ENCODE measurements at regions not wholly inside any gene's neighbourhood (a gene's known extent, or its start where the extent isn't known, plus 50 kb on each side); places are given as distances from the start of the nearest gene placed in this dataset.

DNA sequence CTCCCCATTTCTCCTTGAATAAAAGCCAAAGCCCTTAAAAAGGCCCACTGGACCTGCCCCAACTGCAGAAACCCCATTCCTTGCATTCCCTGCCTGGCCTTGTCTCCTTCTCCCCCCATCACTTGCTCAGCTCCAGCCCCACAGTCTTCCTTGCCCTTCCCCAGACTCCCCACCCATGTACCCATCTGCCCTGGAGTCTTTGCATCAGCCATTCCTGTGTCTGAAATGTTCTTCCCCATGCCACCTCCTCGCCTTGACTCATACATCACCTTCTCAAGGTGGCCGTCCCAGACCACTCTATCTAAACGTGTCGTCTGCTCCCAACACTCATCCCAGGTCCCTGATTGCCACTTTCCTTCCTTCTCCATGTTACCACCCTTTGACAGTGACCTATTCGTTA lies 77.4 kb upstream of the SHANK2 start:
- 31% methylated on average over 5 of the region's 5 CpGs for WGBS (ENCODE audit: low lambda C conversion rate)
- Histone ChIP-seq H3K27ac (ENCODE audit: low read depth in 2 of 2, low read length in 1 of 2) (no peak overlapping the region), H2AFZ (ENCODE audit: low read depth) (no peak overlapping the region), H3K9ac (no peak overlapping the region), H3K79me2 (ENCODE audit: insufficient read depth) (no peaks in the 10 kb centered on the region), H3K4me2 (no peak overlapping the region), H3K4me1 (ENCODE audit: control insufficient read depth in 1 of 2, insufficient read depth in 2 of 2, low read depth in 1 of 2, low read length in 1 of 2) (no peaks in the 10 kb centered on the region), H3K36me3 (replicated peaks in 1 of 2; ENCODE audit: control insufficient read depth in 1 of 2, insufficient read depth in 2 of 2, low read length in 1 of 2) (no peaks in the 10 kb centered on the region), H3K27me3 (ENCODE audit: insufficient read depth) (no peaks in the 10 kb centered on the region), H3F3A (replicated peaks; ENCODE audit: insufficient read depth) (no peaks in the 10 kb centered on the region), H4K20me1 (ENCODE audit: insufficient read depth) (no peaks in the 10 kb centered on the region), H3K9me3 (no peaks in the 10 kb centered on the region), H3K9me2 (no peaks in the 10 kb centered on the region), H3K4me3 (ENCODE audit: low read depth in 2 of 2, low read length in 1 of 2) (no peak overlapping the region)
- POLR2A ChIA-PET: no interaction called here
- TF ChIP-seq, protein P1, sequence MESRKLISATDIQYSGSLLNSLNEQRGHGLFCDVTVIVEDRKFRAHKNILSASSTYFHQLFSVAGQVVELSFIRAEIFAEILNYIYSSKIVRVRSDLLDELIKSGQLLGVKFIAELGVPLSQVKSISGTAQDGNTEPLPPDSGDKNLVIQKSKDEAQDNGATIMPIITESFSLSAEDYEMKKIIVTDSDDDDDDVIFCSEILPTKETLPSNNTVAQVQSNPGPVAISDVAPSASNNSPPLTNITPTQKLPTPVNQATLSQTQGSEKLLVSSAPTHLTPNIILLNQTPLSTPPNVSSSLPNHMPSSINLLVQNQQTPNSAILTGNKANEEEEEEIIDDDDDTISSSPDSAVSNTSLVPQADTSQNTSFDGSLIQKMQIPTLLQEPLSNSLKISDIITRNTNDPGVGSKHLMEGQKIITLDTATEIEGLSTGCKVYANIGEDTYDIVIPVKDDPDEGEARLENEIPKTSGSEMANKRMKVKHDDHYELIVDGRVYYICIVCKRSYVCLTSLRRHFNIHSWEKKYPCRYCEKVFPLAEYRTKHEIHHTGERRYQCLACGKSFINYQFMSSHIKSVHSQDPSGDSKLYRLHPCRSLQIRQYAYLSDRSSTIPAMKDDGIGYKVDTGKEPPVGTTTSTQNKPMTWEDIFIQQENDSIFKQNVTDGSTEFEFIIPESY (IDR thresholded peaks at IDR 0.05; ENCODE audit: borderline replicate concordance, low read depth): no peak
- TF ChIP-seq NFIC (IDR thresholded peaks at IDR 0.05; ENCODE audit: borderline replicate concordance) (no peak), RCOR1 (IDR thresholded peaks at IDR 0.05; ENCODE audit: low read length) (no peak), YY1 (IDR thresholded peaks at IDR 0.05; ENCODE audit: low read depth) (no peak), FOXM1 (IDR thresholded peaks at IDR 0.05; ENCODE audit: low read depth) (no peak), NRF1 (IDR thresholded peaks at IDR 0.05; ENCODE audit: low read depth, low read length) (no peak), RXRA (IDR thresholded peaks at IDR 0.05; ENCODE audit: borderline replicate concordance, low read depth) (no peak), TCF12 (IDR thresholded peaks at IDR 0.05) (no peak), CHD2 (IDR thresholded peaks at IDR 0.05; ENCODE audit: low read length, partially characterized antibody) (no peak), RFX5 (IDR thresholded peaks at IDR 0.05; ENCODE audit: low read length) (no peak), GABPA (IDR thresholded peaks at IDR 0.05; ENCODE audit: low read depth) (no peak), FOXJ3 (CRISPR knock-in tag; IDR thresholded peaks at IDR 0.05) (no peak), SIN3A (IDR thresholded peaks at IDR 0.05; ENCODE audit: borderline replicate concordance, low read depth, low read length) (no peak), FOSL2 (IDR thresholded peaks at IDR 0.05; ENCODE audit: borderline replicate concordance, low read depth) (no peak)
- TF ChIP-seq, protein P2, sequence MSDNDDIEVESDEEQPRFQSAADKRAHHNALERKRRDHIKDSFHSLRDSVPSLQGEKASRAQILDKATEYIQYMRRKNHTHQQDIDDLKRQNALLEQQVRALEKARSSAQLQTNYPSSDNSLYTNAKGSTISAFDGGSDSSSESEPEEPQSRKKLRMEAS (IDR thresholded peaks at IDR 0.05; ENCODE audit: low read depth): no peak
- TF ChIP-seq, protein P3, sequence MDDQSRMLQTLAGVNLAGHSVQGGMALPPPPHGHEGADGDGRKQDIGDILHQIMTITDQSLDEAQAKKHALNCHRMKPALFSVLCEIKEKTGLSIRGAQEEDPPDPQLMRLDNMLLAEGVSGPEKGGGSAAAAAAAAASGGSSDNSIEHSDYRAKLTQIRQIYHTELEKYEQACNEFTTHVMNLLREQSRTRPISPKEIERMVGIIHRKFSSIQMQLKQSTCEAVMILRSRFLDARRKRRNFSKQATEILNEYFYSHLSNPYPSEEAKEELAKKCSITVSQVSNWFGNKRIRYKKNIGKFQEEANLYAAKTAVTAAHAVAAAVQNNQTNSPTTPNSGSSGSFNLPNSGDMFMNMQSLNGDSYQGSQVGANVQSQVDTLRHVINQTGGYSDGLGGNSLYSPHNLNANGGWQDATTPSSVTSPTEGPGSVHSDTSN (IDR thresholded peaks at IDR 0.05): no peak
- TF ChIP-seq, protein P4, sequence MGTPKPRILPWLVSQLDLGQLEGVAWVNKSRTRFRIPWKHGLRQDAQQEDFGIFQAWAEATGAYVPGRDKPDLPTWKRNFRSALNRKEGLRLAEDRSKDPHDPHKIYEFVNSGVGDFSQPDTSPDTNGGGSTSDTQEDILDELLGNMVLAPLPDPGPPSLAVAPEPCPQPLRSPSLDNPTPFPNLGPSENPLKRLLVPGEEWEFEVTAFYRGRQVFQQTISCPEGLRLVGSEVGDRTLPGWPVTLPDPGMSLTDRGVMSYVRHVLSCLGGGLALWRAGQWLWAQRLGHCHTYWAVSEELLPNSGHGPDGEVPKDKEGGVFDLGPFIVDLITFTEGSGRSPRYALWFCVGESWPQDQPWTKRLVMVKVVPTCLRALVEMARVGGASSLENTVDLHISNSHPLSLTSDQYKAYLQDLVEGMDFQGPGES (IDR thresholded peaks at IDR 0.05; ENCODE audit: low read depth, low read length): no peak
- TF ChIP-seq, protein P5, sequence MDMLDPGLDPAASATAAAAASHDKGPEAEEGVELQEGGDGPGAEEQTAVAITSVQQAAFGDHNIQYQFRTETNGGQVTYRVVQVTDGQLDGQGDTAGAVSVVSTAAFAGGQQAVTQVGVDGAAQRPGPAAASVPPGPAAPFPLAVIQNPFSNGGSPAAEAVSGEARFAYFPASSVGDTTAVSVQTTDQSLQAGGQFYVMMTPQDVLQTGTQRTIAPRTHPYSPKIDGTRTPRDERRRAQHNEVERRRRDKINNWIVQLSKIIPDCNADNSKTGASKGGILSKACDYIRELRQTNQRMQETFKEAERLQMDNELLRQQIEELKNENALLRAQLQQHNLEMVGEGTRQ (IDR thresholded peaks at IDR 0.05; ENCODE audit: borderline replicate concordance, low read depth, low read length): no peak
- CTCF ChIA-PET: no interaction called here
- DNase-seq: no peak

Data from SK-N-SH (cell line).